Heart right ventricle (tissue), 16 donors: ENCODE measurements at regions not wholly inside any gene's neighbourhood (a gene's known extent, or its start where the extent isn't known, plus 50 kb on each side); places are given as distances from the start of the nearest gene placed in this dataset.

Source experiments
- ATAC-seq, 8 donors: fragments of 200-7000 bp; cut with Tn5 transposase; one replicate each; pipeline ENCODE4 v1.9.1; 2020; ENCODE audit warnings: mild to moderate bottlenecking in 8 of 8, moderate library complexity in 8 of 8, moderate number of reproducible peaks in 1 of 8
- DNase-seq, 2 donors: peaks; one replicate each; pipeline ENCODE4 v3.0.0-alpha.2; 2020
- H3K27ac ChIP-seq, 10 donors: fragments of 200-600 bp; sonication (generic) in 2 of 10; one replicate each; pipeline versions ENCODE4 v1.5.0 to v1.8.0; 2020 to 2022; ENCODE audit warnings: mild to moderate bottlenecking in 3 of 10
- H3K27me3 ChIP-seq, 7 donors: fragments of 200-600 bp; one replicate each; pipeline ENCODE4 v1.8.0; 2021 to 2022; ENCODE audit warnings: mild to moderate bottlenecking in 2 of 7
- H3K36me3 ChIP-seq, 9 donors: fragments of 200-600 bp; sonication (generic) in 1 of 9; one replicate each; pipeline versions ENCODE4 v1.5.0 to v1.8.0; 2020 to 2022; ENCODE audit warnings: mild to moderate bottlenecking in 2 of 9
- H3K4me1 ChIP-seq, 9 donors: fragments of 200-600 bp; sonication (generic) in 1 of 9; one replicate each; pipeline versions ENCODE4 v1.5.0 to v1.8.0; 2020 to 2022; ENCODE audit warnings: mild to moderate bottlenecking in 4 of 9
- H3K4me3 ChIP-seq, 10 donors: fragments of 200-600 bp; sonication (generic) in 2 of 10; one replicate each; pipeline versions ENCODE4 v1.5.0 to v1.8.0; 2020 to 2022; ENCODE audit warnings: mild to moderate bottlenecking in 7 of 10, moderate library complexity in 2 of 10
- H3K9me3 ChIP-seq, 11 donors: fragments of 200-600 bp in 10 of 11; sonication (generic) in 2 of 11; one replicate each; pipeline versions ENCODE4 v1.5.0 to v1.8.0; 2013 to 2022; ENCODE audit warnings: mild to moderate bottlenecking in 2 of 11, control low read depth in 1 of 11, moderate library complexity in 1 of 11
- CTCF ChIP-seq, 9 donors: fragments of 200-600 bp; sonication (generic) in 2 of 9; IDR thresholded peaks; one replicate each; pipeline versions ENCODE4 v1.5.0 to v1.8.0; 2021 to 2022; ENCODE audit warnings: antibody characterized with exemption in 9 of 9, mild to moderate bottlenecking in 5 of 9, moderate library complexity in 1 of 9
- WGBS, 2 donors: extraction: QIAGEN DNeasy Blood & Tissue Kit; methylation state at CpG; one replicate each; pipeline ENCODE4 v1.1.7; 2013; ENCODE audit warnings: inconsistent platforms in 1 of 2; 5-methylcytosine and 5-hydroxymethylcytosine counted together
- intact Hi-C, 10 donors: fragments of 100-400 bp; cut with DNase I; formaldehyde crosslinking; loops; one replicate each; pipeline versions ENCODE4 v1.11.1 to v1.14.2; 2022
- donor health status: Arrhythmogenic right ventricular cardiomyopathy.
- donor health status: ischemic (EF 13 %, LVEDD 7.1; RV severe dilation, severe dysfunction).
- donor health status: healthy with polysubstance abuse.
- donor health status: DM: no; HTN: yes; CAD: no.
- donor health status: DM: no; HTN: no; CAD: no.
- donor health status: ischemic (EF 25% LVEDD 6.9; RV normal size, moderate dysfunction).
- donor health status: ischemic (EF 25% LVEDD 5.7; RV mildly dilated, moderate dysfunction).
- donor health status: healthy.
- donor health status: DM: yes; HTN: yes; CAD: no.
- donor health status: Ischemic cardiomyopathy.
- donor health status: ischemic (EF 35%, LVEDD 5.7; RV mildly dilated, moderate dysfunction).
- donor health status: nonischemic (EF 11% LVEDD 7.7; RV severe dilation, severe dysfunction).
- donor health status: DM: yes; HTN: yes; CAD: no.
- donor health status: PGD.
- donor health status: ischemic (EF 29% LVEDD 5.4; RV normal size, mild dysfunction).
- donor health status: nonischemic (EF 23%, LVEDD 6.1; RV moderate dilation, normal function).

DNA sequence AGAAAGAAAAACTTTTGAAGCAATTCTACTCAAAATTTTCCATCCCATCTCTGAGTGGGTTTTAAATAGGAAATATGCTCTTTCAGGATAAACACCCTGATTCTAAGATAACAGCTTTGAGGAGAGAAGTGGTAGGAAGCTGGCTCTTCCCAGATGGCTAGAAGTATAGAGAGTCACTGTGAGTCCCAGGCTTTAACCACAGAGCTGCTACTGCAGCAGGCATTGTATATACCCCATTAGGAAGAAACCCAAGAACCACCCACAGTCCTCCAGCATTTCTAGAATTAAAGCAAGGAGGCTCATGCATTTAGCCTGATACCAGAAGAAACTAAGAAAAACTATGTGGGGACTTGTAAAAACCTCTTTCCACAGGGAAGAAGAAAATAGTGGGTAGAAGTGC lies 1405.6 kb upstream of the TENM4 start:
- no peak for ATAC-seq

GRCh38 chr11:80844110-80844819 lies 1403.4 kb upstream of the TENM4 start:
- H3K27me3 ChIP-seq, result no peaks in the 10 kb centered on the region
- DNase-seq (no peak), ATAC-seq (no peak)
- H3K36me3 ChIP-seq, result no peaks in the 10 kb centered on the region
- H3K4me3 ChIP-seq, result no peak overlapping the region
- intact Hi-C loops, result no loop called here
- no peak overlapping the region for H3K27ac ChIP-seq
- 86 to 88% methylated on average over 8 of the region's 8 CpGs for WGBS, 2 donors
- no peaks in the 10 kb centered on the region for H3K9me3 ChIP-seq
- TF ChIP-seq CTCF (IDR thresholded peaks at IDR 0.05), result no peak
- H3K4me1 ChIP-seq, result no peaks in the 10 kb centered on the region

More for the DNA sequence above, 1405.6 kb upstream of the TENM4 start:
- H3K36me3 ChIP-seq, result no peaks in the 10 kb centered on the region
- no peak overlapping the region for H3K4me3 ChIP-seq
- no peaks in the 10 kb centered on the region for H3K27me3 ChIP-seq
- no peaks in the 10 kb centered on the region for H3K4me1 ChIP-seq
- H3K9me3 ChIP-seq, result no peaks in the 10 kb centered on the region
- no peak for DNase-seq
- intact Hi-C loops, result no loop called here
- no peak for TF ChIP-seq CTCF (IDR thresholded peaks at IDR 0.05)
- no peak overlapping the region for H3K27ac ChIP-seq

DNA sequence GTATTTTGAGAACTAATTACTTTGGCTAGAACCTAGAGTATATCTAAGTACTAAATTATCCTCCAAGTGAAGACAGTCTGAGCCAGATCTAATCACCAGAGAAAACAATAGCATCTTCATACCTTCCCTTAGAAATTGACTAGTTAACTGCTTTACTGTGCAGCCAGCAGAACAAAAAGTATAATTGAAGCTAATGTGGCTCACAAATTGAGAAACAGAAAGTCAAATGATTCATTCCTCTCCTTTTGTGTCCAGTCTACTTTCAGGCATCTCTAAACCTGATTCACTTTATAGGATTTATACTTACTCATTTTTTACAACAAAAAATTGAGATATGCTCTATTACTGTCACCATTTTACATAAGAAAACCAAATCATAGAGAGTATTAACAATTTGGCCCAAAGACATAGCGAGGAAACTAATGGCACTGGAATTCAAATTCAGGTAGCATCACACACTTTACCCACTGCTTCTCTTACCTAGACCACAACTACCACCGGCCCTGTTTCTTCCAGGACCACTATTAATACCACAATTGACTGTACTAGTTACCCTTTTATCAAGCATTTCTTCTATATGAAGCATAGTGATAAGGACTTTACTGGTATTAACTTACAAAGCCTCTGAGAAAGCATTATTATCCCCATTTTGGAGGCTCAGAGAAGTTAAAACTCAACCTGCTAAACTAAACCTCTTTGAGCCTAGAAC lies 1402.6 kb upstream of the TENM4 start:
- TF ChIP-seq CTCF (IDR thresholded peaks at IDR 0.05), result no peak
- 84 to 89% methylated on average over 2 of the region's 2 CpGs for WGBS, 2 donors
- Histone ChIP-seq H3K9me3 (no peaks in the 10 kb centered on the region), H3K4me3 (no peak overlapping the region), H3K36me3 (no peaks in the 10 kb centered on the region), H3K27me3 (no peaks in the 10 kb centered on the region), H3K27ac (no peak overlapping the region), H3K4me1 (no peaks in the 10 kb centered on the region)
- intact Hi-C loops, result no loop called here
- ATAC-seq (no peak), DNase-seq (no peak)

DNA sequence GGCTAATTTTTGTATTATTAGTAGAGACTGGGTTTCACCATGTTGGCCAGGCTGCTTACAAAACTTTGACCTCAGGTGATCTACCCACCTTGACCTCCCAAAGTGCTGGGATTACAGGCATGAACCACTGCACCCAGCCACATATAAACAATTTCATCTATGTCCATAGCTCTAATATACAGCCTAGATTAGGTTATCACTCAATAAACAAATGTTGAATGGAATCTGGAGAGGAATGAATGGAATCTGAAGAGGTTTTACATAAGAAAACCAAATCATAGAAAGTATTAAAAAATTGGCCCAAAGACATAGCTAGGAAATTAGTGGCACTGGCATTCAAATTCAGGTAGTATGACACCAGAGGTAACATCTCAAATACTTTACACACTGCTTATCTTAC lies 1401.4 kb upstream of the TENM4 start:
- ATAC-seq, result no peak
- Histone ChIP-seq H3K4me1 (no peaks in the 10 kb centered on the region), H3K36me3 (no peaks in the 10 kb centered on the region), H3K4me3 (no peak overlapping the region), H3K27me3 (no peaks in the 10 kb centered on the region), H3K9me3 (no peaks in the 10 kb centered on the region), H3K27ac (no peak overlapping the region)
- no peak for DNase-seq
- TF ChIP-seq CTCF (IDR thresholded peaks at IDR 0.05), result no peak
- intact Hi-C loops, result no loop called here
